H54 (cell line): ENCODE measurements at regions not wholly inside any gene's neighbourhood (a gene's known extent, or its start where the extent isn't known, plus 50 kb on each side); places are given as distances from the start of the nearest gene placed in this dataset.

Experiments
- DNase-seq: peaks from one replicate; pipeline ENCODE4 v3.0.0; 2011; ENCODE audit warnings: low spot score, mixed read lengths; ENCODE audit not compliant: insufficient read length
- FAIRE-seq: peaks from 3 replicates; lab custom pipeline; 2011; peaks lifted over from hg19 to GRCh38; lab: Jason Lieb, UNC
- POLR2A ChIP-seq: IDR thresholded peaks from 2 replicates; pipeline ENCODE4 v1.6.1; 2011; ENCODE audit warnings: low read depth, mild to moderate bottlenecking, low read length

GRCh38 chr7:156168434-156168833 lies 356.2 kb upstream of the SHH start:
- no peak for TF ChIP-seq POLR2A
- DNase-seq (no peak), FAIRE-seq (no peak)

- TF ChIP-seq POLR2A = no peak
- FAIRE-seq (no peak), DNase-seq (no peak)
Observed at GRCh38 chr7:156167987-156168386, 355.7 kb upstream of the SHH start.

- TF ChIP-seq POLR2A = no peak
- no peak for FAIRE-seq
Observed at GRCh38 chr7:156167417-156167807, 355.1 kb upstream of the SHH start.

GRCh38 chr7:156166692-156167416 lies 354.6 kb upstream of the SHH start:
- FAIRE-seq (no peak), DNase-seq (no peak)
- TF ChIP-seq POLR2A = no peak

More at GRCh38 chr7:156167417-156167807, 355.1 kb upstream of the SHH start:
- DNase-seq = no peak

- DNase-seq = no peak
- no peak for TF ChIP-seq POLR2A
- FAIRE-seq = no peak
Observed at GRCh38 chr7:156163747-156164146, 351.5 kb upstream of the SHH start.

GRCh38 chr7:156162451-156162850 lies 350.2 kb upstream of the SHH start:
- DNase-seq (no peak), FAIRE-seq (no peak)
- TF ChIP-seq POLR2A = no peak

GRCh38 chr7:156160811-156161210 lies 348.5 kb upstream of the SHH start:
- no peak for TF ChIP-seq POLR2A
- DNase-seq (no peak), FAIRE-seq (no peak)

GRCh38 chr7:156158693-156159092 lies 346.4 kb upstream of the SHH start:
- no peak for TF ChIP-seq POLR2A
- FAIRE-seq = no peak
- no peak for DNase-seq

- no peak for FAIRE-seq
- TF ChIP-seq POLR2A = no peak
Observed at GRCh38 chr7:156158213-156158612, 345.9 kb upstream of the SHH start.

GRCh38 chr7:156157409-156158012 lies 345.2 kb upstream of the SHH start:
- no peak for DNase-seq
- TF ChIP-seq POLR2A = no peak
- no peak for FAIRE-seq

More at GRCh38 chr7:156158213-156158612, 345.9 kb upstream of the SHH start:
- no peak for DNase-seq

GRCh38 chr7:156156734-156157408 lies 344.6 kb upstream of the SHH start:
- no peak for TF ChIP-seq POLR2A
- DNase-seq = peak; percentile 63
- no peak for FAIRE-seq

- FAIRE-seq (no peak), DNase-seq (no peak)
- no peak for TF ChIP-seq POLR2A
Observed at GRCh38 chr7:156155988-156156733, 343.9 kb upstream of the SHH start.

- no peak for FAIRE-seq
- no peak for DNase-seq
- no peak for TF ChIP-seq POLR2A
Observed at GRCh38 chr7:156153590-156153989, 341.3 kb upstream of the SHH start.

GRCh38 chr7:156152390-156152789 lies 340.1 kb upstream of the SHH start:
- DNase-seq (no peak), FAIRE-seq (no peak)
- no peak for TF ChIP-seq POLR2A

- DNase-seq = no peak
- TF ChIP-seq POLR2A = no peak
- no peak for FAIRE-seq
Observed at GRCh38 chr7:156151658-156152057, 339.4 kb upstream of the SHH start.
